HG02852 (cell line): ENCODE measurements at regions not wholly inside any gene's neighbourhood (a gene's known extent, or its start where the extent isn't known, plus 50 kb on each side); places are given as distances from the start of the nearest gene placed in this dataset.
A peak's percentile ranks its signal among the peaks of the same experiment; 100 is the strongest.
"Not testable (repeated sequence)": the region's sequence is repeated elsewhere in the genome, so short reads cannot be mapped to it uniquely, and the experiment has no call there.

Experiments
- ATAC-seq: cut with Tn5 transposase; IDR thresholded peaks from one replicate; pipeline ENCODE4 v1.9.1; 2021; ENCODE audit warnings: mild to moderate bottlenecking, moderate library complexity; ENCODE audit not compliant: unreplicated experiment

- not testable (repeated sequence) for ATAC-seq
Measured at GRCh38 chr10:47711428-47711827, 52.0 kb downstream of the SYT15B start.

GRCh38 chr10:47710443-47710842 is 52.9 kb downstream of the SYT15B start:
- not testable (repeated sequence) for ATAC-seq

GRCh38 chr10:47705698-47706414 is 57.5 kb downstream of the SYT15B start:
- ATAC-seq, result peak; percentile 96

- ATAC-seq, result not testable (repeated sequence)
Measured at GRCh38 chr10:47701285-47701684, 62.1 kb downstream of the SYT15B start.

GRCh38 chr10:47699854-47700253 is 63.5 kb downstream of the SYT15B start:
- not testable (repeated sequence) for ATAC-seq

- not testable (repeated sequence) for ATAC-seq
Measured at GRCh38 chr10:47696170-47696569, 67.2 kb downstream of the SYT15B start.

GRCh38 chr10:47695149-47695548 is 68.2 kb downstream of the SYT15B start:
- ATAC-seq, result not testable (repeated sequence)

GRCh38 chr10:47690304-47690703 is 73.1 kb downstream of the SYT15B start:
- ATAC-seq, result not testable (repeated sequence)

GRCh38 chr10:47683826-47684475 is 79.4 kb downstream of the SYT15B start:
- not testable (repeated sequence) for ATAC-seq

GRCh38 chr10:47681638-47681990 is 81.8 kb downstream of the SYT15B start:
- not testable (repeated sequence) for ATAC-seq

- not testable (repeated sequence) for ATAC-seq
Measured at GRCh38 chr10:47680848-47681637, 82.3 kb downstream of the SYT15B start.

GRCh38 chr10:47676102-47676501 is 87.3 kb downstream of the SYT15B start:
- not testable (repeated sequence) for ATAC-seq

- ATAC-seq, result not testable (repeated sequence)
Measured at GRCh38 chr10:47675577-47675976, 87.8 kb downstream of the SYT15B start.

GRCh38 chr10:47673128-47673527 is 90.3 kb downstream of the SYT15B start:
- not testable (repeated sequence) for ATAC-seq

GRCh38 chr10:47670857-47671256 is 92.5 kb downstream of the SYT15B start:
- ATAC-seq, result not testable (repeated sequence)

GRCh38 chr10:47661955-47662577 is 101.3 kb downstream of the SYT15B start:
- not testable (repeated sequence) for ATAC-seq

GRCh38 chr10:47656732-47657131 is 106.7 kb downstream of the SYT15B start:
- not testable (repeated sequence) for ATAC-seq

GRCh38 chr10:47654161-47654560 is 109.2 kb downstream of the SYT15B start:
- not testable (repeated sequence) for ATAC-seq

- ATAC-seq, result not testable (repeated sequence)
Measured at GRCh38 chr10:47648594-47648993, 114.8 kb downstream of the SYT15B start.

- ATAC-seq, result not testable (repeated sequence)
Measured at GRCh38 chr10:47647523-47648101, 115.8 kb downstream of the SYT15B start.
